Adrenal gland (tissue), 5 donors: ENCODE measurements at regions not wholly inside any gene's neighbourhood (a gene's known extent, or its start where the extent isn't known, plus 50 kb on each side); places are given as distances from the start of the nearest gene placed in this dataset.

ENCODE experiments used
- POLR2A ChIP-seq, 2 donors: fragments of 450-650 bp; IDR thresholded peaks; one replicate each; pipeline ENCODE4 v1.6.1; 2017; ENCODE audit warnings: antibody characterized with exemption in 2 of 2, mild to moderate bottlenecking in 2 of 2, moderate library complexity in 1 of 2
- TF ChIP-seq, protein P1 (sequence below), 6 experiments: fragments of 450-650 bp in 4 of 6; fragments of 200-600 bp in 2 of 6; sonication (generic) in 1 of 6; IDR thresholded peaks; 1 replicate in 5 of 6; 2 replicates in 1 of 6; pipeline versions ENCODE4 v1.5.1 to v1.8.0; 2016 to 2021; ENCODE audit warnings: antibody characterized with exemption in 6 of 6, mild to moderate bottlenecking in 2 of 6, moderate library complexity in 1 of 6
- donor health status: DM: no; HTN: no; CAD: no.

DNA sequence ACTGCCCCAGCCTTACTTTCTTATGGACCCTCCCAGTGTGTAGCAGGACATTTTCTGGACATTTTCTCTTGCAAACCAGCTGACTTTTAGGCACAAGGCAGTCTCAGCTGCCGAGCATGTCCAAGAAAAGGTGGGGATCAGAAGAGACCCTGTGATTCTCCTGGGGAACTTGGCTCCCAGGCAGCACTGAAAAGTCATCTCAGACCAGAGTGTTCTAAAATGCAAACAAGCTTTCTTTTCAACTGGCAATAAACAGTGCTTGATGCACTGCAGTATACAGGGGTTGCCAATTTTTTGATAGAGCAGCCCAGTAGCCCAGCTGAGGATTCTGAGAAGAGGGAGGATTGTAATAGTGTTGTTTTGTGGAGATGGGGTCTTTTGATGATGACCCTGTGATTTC lies 168.0 kb upstream of the PHYHIPL start:
- TF ChIP-seq, protein P1, sequence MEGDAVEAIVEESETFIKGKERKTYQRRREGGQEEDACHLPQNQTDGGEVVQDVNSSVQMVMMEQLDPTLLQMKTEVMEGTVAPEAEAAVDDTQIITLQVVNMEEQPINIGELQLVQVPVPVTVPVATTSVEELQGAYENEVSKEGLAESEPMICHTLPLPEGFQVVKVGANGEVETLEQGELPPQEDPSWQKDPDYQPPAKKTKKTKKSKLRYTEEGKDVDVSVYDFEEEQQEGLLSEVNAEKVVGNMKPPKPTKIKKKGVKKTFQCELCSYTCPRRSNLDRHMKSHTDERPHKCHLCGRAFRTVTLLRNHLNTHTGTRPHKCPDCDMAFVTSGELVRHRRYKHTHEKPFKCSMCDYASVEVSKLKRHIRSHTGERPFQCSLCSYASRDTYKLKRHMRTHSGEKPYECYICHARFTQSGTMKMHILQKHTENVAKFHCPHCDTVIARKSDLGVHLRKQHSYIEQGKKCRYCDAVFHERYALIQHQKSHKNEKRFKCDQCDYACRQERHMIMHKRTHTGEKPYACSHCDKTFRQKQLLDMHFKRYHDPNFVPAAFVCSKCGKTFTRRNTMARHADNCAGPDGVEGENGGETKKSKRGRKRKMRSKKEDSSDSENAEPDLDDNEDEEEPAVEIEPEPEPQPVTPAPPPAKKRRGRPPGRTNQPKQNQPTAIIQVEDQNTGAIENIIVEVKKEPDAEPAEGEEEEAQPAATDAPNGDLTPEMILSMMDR (IDR thresholded peaks at IDR 0.05), result no peak
- no peak for TF ChIP-seq POLR2A (IDR thresholded peaks at IDR 0.05)
